Lung (tissue), 11 donors: ENCODE measurements at regions not wholly inside any gene's neighbourhood (a gene's known extent, or its start where the extent isn't known, plus 50 kb on each side); places are given as distances from the start of the nearest gene placed in this dataset.

ENCODE experiments used
- ATAC-seq: fragments of 200-7000 bp; cut with Tn5 transposase; one replicate; pipeline ENCODE4 v1.9.1; 2020; ENCODE audit warnings: moderate number of reproducible peaks; ENCODE audit not compliant: insufficient read depth, low FRiP score
- DNase-seq, 3 donors: peaks; one replicate each; pipeline ENCODE4 v3.0.0-alpha.2; 2013 to 2017
- H3K27ac ChIP-seq, 2 donors: one replicate each; pipeline ENCODE4 v1.5.1; 2013; ENCODE audit warnings: mild to moderate bottlenecking in 2 of 2, moderate library complexity in 2 of 2, control low read depth in 1 of 2, inconsistent platforms in 1 of 2, low read depth in 1 of 2, low read length in 1 of 2
- H3K27me3 ChIP-seq, 3 donors: one replicate each; pipeline ENCODE4 v1.5.1; 2013; ENCODE audit warnings: low read length in 2 of 3; ENCODE audit not compliant: control insufficient read depth in 3 of 3, insufficient read depth in 3 of 3
- H3K36me3 ChIP-seq, 4 donors: one replicate each; pipeline ENCODE4 v1.5.1; 2013; ENCODE audit warnings: low read length in 4 of 4, mild to moderate bottlenecking in 1 of 4, moderate library complexity in 1 of 4; ENCODE audit not compliant: control insufficient read depth in 4 of 4, insufficient read depth in 4 of 4
- H3K4me1 ChIP-seq, 5 donors: one replicate each; pipeline ENCODE4 v1.5.1; 2013; ENCODE audit warnings: low read length in 5 of 5, mild to moderate bottlenecking in 2 of 5, moderate library complexity in 1 of 5; ENCODE audit not compliant: control insufficient read depth in 5 of 5, insufficient read depth in 5 of 5
- H3K4me3 ChIP-seq: one replicate; pipeline ENCODE4 v1.5.1; 2013; ENCODE audit warnings: mild to moderate bottlenecking, control low read depth, moderate library complexity
- H3K9ac ChIP-seq, 2 donors: one replicate each; pipeline ENCODE4 v1.5.1; 2013; ENCODE audit warnings: low read length in 2 of 2, control low read depth in 1 of 2; ENCODE audit not compliant: insufficient read depth in 1 of 2
- H3K9me3 ChIP-seq, 4 donors: one replicate each; pipeline ENCODE4 v1.5.1; 2013; ENCODE audit warnings: low read length in 3 of 4, mild to moderate bottlenecking in 1 of 4, moderate library complexity in 1 of 4; ENCODE audit not compliant: control insufficient read depth in 4 of 4, insufficient read depth in 3 of 4
- WGBS, 2 donors: extraction: QIAGEN DNeasy Blood & Tissue Kit; methylation state at CpG; one replicate each; pipeline ENCODE4 v1.1.7; 2013; 5-methylcytosine and 5-hydroxymethylcytosine counted together
- TF ChIP-seq, protein P1 (sequence below): IDR thresholded peaks from 2 replicates; pipeline ENCODE4 v1.5.1; 2012; ENCODE audit warnings: mild to moderate bottlenecking; ENCODE audit errors: control extremely low read depth, extremely low read depth
- donor health status: control.
- donor health status: control.
- donor health status: Bipolar disorder and iron deficiency.
- donor health status: healthy.
- donor health status: DM: yes; HTN: yes; CAD: no.

DNA sequence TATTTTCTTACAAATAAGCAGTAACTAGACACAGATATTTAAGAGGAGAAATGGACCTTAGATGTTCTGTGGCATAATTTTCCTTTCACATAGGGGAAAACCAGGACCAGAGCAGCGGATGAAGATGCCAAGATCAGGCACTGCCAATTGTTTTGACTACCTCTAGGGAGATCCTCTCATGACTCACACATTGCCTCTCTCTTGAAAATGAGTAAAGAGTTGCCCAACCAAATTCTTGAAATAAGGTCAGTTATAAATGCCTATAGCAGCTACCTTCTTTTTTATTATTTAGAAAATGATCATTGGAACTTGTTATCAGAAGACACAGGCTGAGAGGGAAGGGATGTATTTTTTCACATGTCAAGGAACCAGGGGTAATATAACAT, 263.4 kb upstream of the PLEKHG7 start:
- Histone ChIP-seq H3K9ac (no peak overlapping the region), H3K36me3 (no peaks in the 10 kb centered on the region), H3K4me1 (peaks cover 0 to 6% (median 0%) of the 10 kb centered on the region in 5 donors), H3K27me3 (no peaks in the 10 kb centered on the region), H3K9me3 (no peaks in the 10 kb centered on the region), H3K4me3 (no peak overlapping the region), H3K27ac (no peak overlapping the region)
- WGBS, 2 donors = 75 to 97% methylated on average over 1 of the region's 1 CpG
- TF ChIP-seq, protein P1, sequence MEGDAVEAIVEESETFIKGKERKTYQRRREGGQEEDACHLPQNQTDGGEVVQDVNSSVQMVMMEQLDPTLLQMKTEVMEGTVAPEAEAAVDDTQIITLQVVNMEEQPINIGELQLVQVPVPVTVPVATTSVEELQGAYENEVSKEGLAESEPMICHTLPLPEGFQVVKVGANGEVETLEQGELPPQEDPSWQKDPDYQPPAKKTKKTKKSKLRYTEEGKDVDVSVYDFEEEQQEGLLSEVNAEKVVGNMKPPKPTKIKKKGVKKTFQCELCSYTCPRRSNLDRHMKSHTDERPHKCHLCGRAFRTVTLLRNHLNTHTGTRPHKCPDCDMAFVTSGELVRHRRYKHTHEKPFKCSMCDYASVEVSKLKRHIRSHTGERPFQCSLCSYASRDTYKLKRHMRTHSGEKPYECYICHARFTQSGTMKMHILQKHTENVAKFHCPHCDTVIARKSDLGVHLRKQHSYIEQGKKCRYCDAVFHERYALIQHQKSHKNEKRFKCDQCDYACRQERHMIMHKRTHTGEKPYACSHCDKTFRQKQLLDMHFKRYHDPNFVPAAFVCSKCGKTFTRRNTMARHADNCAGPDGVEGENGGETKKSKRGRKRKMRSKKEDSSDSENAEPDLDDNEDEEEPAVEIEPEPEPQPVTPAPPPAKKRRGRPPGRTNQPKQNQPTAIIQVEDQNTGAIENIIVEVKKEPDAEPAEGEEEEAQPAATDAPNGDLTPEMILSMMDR = no peak
- ATAC-seq (no peak), DNase-seq (no peak)

DNA sequence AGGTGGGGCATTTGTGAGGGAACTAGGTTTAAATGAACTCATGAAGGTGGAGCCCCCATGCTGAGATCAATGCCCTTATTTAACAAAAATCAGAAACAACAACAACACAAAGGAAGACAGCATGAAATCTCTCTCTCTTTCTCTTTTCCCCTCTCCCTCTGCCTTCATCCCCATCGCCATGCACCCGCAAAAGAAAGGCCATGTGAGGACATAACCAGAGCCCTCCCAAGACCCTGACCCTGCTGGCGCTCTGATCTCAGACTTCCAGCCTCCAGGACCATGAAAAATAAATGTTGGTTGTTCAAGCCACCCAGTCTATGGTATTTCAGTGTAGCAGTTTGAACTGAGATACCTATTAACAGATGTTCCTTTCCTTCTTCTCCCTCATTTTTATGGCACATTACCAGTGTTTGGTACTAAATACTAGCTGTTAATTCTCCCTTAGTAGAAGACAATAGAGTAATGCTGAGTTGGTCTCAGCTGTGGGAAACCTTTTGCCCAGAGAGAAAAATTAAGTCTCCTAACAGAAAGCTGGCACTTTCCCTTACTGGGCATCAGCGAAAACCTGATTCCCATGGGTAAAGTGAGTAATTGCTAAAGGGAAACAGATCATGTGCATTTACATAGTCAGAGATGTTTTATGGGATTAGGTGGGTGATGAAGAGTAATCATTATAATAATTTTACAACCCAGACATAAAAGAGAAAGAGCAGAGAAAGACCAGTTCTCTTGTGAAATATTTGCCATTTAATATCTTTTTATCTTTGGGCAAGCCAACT, 264.0 kb upstream of the PLEKHG7 start:
- DNase-seq (no peak), ATAC-seq (peak; percentile 19)
- H3K9ac ChIP-seq = no peak overlapping the region
- WGBS, 2 donors = 94 to 97% methylated on average over 4 of the region's 4 CpGs
- peaks cover 0 to 6% (median 0%) of the 10 kb centered on the region in 5 donors for H3K4me1 ChIP-seq
- H3K36me3 ChIP-seq = no peaks in the 10 kb centered on the region
- no peaks in the 10 kb centered on the region for H3K27me3 ChIP-seq
- H3K4me3 ChIP-seq = no peak overlapping the region
- no peaks in the 10 kb centered on the region for H3K9me3 ChIP-seq
- no peak overlapping the region for H3K27ac ChIP-seq
- TF ChIP-seq, protein P1 = no peak

DNA sequence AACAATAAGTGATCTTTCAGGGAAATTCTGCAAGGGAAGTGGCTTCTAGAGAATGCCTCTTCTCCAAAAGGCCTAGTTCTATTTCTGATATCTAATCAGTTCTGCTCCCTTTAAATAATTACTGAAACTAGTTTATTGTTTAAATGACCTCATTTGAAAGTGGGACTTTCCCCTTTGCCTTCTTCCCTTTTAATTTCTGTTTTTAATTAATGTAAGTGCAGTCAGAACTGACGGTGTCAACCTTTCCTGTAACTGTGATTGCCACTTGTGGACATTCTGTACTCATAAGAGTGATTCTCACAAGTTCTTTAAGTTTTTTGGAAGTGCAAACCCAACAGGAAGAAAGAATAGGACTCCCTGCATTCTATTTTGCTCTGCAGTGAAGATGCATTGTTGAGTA, 265.3 kb upstream of the PLEKHG7 start:
- H3K9ac ChIP-seq = no peak overlapping the region
- DNase-seq (no peak), ATAC-seq (no peak)
- TF ChIP-seq, protein P1 = no peak
- no peaks in the 10 kb centered on the region for H3K27me3 ChIP-seq
- 38 to 52% methylated on average over 1 of the region's 1 CpG for WGBS, 2 donors
- H3K9me3 ChIP-seq = no peaks in the 10 kb centered on the region
- no peak overlapping the region for H3K4me3 ChIP-seq
- no peak overlapping the region for H3K27ac ChIP-seq
- H3K36me3 ChIP-seq = no peaks in the 10 kb centered on the region
- peaks cover 0 to 3% (median 0%) of the 10 kb centered on the region in 5 donors for H3K4me1 ChIP-seq
